Esophagus muscularis mucosa (tissue), 3 donors: ENCODE measurements at regions not wholly inside any gene's neighbourhood (a gene's known extent, or its start where the extent isn't known, plus 50 kb on each side); places are given as distances from the start of the nearest gene placed in this dataset.

Experiments
- CTCF ChIP-seq, 3 experiments: fragments of 200-600 bp in 2 of 3; fragments of 450-650 bp in 1 of 3; sonication (generic) in 2 of 3; IDR thresholded peaks; one replicate each; pipeline ENCODE4 v1.5.1; 2017 to 2019; ENCODE audit warnings: antibody characterized with exemption in 3 of 3, mild to moderate bottlenecking in 2 of 3, moderate library complexity in 1 of 3
- EP300 ChIP-seq: sonication (generic); formaldehyde crosslinking; IDR thresholded peaks from one replicate; pipeline ENCODE4 v1.6.1; 2017; ENCODE audit warnings: antibody characterized with exemption

- TF ChIP-seq CTCF (IDR thresholded peaks at IDR 0.05) (no peak), EP300 (no peak)
Observed at GRCh38 chr5:163596608-163597315, 91.3 kb downstream of the MAT2B start.
